ENCODE measurements at regions not wholly inside any gene's neighbourhood (a gene's known extent, or its start where the extent isn't known, plus 50 kb on each side); places are given as distances from the start of the nearest gene placed in this dataset.
"Not testable (repeated sequence)": the region's sequence is repeated elsewhere in the genome, so short reads cannot be mapped to it uniquely, and the experiment has no call there.

DNA sequence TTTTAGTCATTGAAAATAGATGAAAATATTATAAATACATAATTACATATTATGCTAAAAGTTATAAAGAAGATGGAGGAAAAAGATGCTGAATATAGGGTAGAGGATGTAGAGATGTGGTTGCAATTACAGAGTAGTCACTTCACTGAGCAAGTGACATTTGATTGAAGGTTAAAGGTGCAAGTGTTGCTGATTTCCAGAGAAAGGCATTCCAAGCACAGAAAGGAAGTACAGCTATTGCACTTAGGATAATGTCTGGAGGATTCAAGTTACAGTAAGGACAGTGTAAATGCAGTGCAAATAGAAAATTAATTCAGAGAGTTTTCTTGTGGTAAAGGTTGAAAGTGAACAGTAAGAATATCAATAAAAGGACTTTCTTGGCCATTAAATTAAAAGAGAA lies 1721.8 kb downstream of the PCDH9 start:
- H3K27ac ChIP-seq = no peak overlapping the region
- H3K27me3 ChIP-seq = no peaks in the 10 kb centered on the region
- no peak for TF ChIP-seq EP300 (IDR thresholded peaks at IDR 0.05)
- no peaks in the 10 kb centered on the region for H3K4me1 ChIP-seq
- H3K9me3 ChIP-seq = peaks cover 0 to 6% (median 0%) of the 10 kb centered on the region in 4 donors
- no peak for DNase-seq (ENCODE audit: low spot score in 2 of 2)
- H3K4me3 ChIP-seq = no peak overlapping the region
- H3K36me3 ChIP-seq = no peaks in the 10 kb centered on the region

DNA sequence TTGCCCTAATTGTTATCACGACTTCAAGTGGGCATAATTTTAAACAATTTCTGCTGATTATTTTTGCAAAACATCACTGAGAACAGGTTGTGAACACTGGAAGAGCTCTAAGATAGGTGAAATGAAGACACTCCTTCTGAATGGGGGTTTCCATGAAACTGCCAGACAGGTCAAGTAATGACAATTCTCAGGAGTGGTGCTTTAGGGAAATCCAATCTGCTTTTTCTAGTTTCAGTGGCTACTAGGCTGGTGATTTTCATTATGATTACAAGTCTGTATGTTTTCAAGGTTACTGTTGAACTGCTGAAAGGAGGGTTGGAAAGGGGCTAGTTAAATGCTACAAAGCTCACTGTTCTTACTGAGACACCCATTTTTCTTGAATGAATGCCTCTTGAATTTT lies 1724.2 kb downstream of the PCDH9 start:
- no peaks in the 10 kb centered on the region for H3K36me3 ChIP-seq
- no peak for TF ChIP-seq POLR2A (IDR thresholded peaks at IDR 0.05)
- H3K27me3 ChIP-seq = no peaks in the 10 kb centered on the region
- no peak for DNase-seq (ENCODE audit: low spot score in 2 of 2)
- 62 to 92% methylated on average over 1 of the region's 1 CpG for WGBS, 2 donors
- peaks cover 0 to 6% (median 0%) of the 10 kb centered on the region in 4 donors for H3K9me3 ChIP-seq
- H3K4me1 ChIP-seq = no peaks in the 10 kb centered on the region
- H3K4me3 ChIP-seq = no peak overlapping the region
- H3K27ac ChIP-seq = no peak overlapping the region

DNA sequence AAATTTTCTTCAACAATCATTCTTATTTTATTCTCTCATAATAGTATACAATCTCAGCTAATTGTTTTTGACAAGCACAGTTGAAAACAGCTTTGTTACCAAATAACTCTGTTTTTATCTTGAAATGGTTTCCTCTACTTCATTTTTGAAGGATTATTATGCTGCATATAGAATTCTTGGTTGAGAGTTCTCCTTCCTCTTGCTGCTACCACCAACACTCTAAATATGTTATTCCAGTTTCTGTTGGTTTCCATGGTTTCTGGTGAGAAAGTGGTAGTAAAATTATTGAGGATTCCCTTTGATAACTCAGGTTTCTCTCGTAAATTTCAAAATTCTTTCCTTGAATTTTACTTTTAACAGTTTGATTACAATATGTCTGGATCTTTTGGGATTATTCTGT lies 1725.9 kb downstream of the PCDH9 start:
- H3K4me1 ChIP-seq = no peaks in the 10 kb centered on the region
- no peaks in the 10 kb centered on the region for H3K27me3 ChIP-seq
- H3K4me3 ChIP-seq = no peak overlapping the region
- no peak overlapping the region for H3K27ac ChIP-seq
- no peak for DNase-seq (ENCODE audit: low spot score in 2 of 2)
- TF ChIP-seq POLR2A (IDR thresholded peaks at IDR 0.05) (no peak), EP300 (IDR thresholded peaks at IDR 0.05) (no peak)
- TF ChIP-seq, protein P1, sequence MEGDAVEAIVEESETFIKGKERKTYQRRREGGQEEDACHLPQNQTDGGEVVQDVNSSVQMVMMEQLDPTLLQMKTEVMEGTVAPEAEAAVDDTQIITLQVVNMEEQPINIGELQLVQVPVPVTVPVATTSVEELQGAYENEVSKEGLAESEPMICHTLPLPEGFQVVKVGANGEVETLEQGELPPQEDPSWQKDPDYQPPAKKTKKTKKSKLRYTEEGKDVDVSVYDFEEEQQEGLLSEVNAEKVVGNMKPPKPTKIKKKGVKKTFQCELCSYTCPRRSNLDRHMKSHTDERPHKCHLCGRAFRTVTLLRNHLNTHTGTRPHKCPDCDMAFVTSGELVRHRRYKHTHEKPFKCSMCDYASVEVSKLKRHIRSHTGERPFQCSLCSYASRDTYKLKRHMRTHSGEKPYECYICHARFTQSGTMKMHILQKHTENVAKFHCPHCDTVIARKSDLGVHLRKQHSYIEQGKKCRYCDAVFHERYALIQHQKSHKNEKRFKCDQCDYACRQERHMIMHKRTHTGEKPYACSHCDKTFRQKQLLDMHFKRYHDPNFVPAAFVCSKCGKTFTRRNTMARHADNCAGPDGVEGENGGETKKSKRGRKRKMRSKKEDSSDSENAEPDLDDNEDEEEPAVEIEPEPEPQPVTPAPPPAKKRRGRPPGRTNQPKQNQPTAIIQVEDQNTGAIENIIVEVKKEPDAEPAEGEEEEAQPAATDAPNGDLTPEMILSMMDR (IDR thresholded peaks at IDR 0.05) = no peak
- H3K36me3 ChIP-seq = no peaks in the 10 kb centered on the region
- peaks cover 0 to 6% (median 0%) of the 10 kb centered on the region in 4 donors for H3K9me3 ChIP-seq
- WGBS, 2 donors = 88 to 90% methylated on average over 1 of the region's 1 CpG

DNA sequence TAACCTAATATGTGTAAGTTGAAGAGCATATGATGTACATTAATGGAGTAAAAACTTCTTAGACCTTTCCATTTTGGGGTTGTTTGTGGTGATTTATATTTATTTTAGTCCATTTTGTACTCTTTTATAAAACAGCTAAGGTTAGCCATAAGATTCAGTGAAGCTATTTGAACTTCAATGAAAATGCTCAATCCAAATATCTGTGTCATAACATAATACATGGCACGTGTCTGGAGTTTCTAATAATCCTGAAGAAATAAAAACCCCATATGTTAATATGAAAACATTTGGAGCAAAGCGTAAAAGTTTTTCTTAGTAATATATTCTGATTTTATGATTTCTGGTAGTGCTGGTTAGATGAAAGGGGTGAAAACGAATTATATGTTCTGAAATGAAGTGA lies 1729.7 kb downstream of the PCDH9 start:
- Histone ChIP-seq H3K9me3 (peaks cover 0 to 6% (median 0%) of the 10 kb centered on the region in 4 donors), H3K27ac (no peak overlapping the region), H3K36me3 (no peaks in the 10 kb centered on the region), H3K4me3 (no peak overlapping the region), H3K27me3 (no peaks in the 10 kb centered on the region), H3K4me1 (no peaks in the 10 kb centered on the region)
- WGBS, 2 donors = 52 to 82% methylated on average over 3 of the region's 3 CpGs
- no peak for DNase-seq (ENCODE audit: low spot score in 2 of 2)
- TF ChIP-seq EP300 (IDR thresholded peaks at IDR 0.05) (no peak), POLR2A (IDR thresholded peaks at IDR 0.05) (no peak)
- TF ChIP-seq, protein P1 (IDR thresholded peaks at IDR 0.05) = no peak

DNA sequence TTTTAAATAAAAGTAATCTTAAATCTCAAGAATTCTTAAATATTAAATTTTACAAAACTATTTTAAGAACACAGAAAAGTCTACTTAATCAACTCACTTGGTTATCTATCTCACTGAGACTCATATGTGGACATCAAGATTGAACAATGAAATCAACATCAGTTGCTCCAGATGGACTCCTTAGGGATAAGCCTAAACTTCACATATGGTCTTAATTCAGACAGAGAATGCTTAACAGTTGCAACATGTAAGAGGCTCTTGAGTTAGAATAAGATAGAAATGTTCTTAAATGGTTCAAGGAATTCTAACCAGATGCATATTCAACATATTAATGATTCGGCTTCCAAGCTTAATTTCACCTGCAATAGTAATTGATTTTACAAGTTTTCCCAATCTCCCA lies 1730.9 kb downstream of the PCDH9 start:
- Histone ChIP-seq H3K9me3 (no peaks in the 10 kb centered on the region), H3K27ac (no peak overlapping the region), H3K36me3 (no peaks in the 10 kb centered on the region), H3K4me1 (no peaks in the 10 kb centered on the region), H3K27me3 (no peaks in the 10 kb centered on the region), H3K4me3 (no peak overlapping the region)
- 54 to 71% methylated on average over 1 of the region's 1 CpG for WGBS, 2 donors
- no peak for DNase-seq (ENCODE audit: low spot score in 2 of 2)
- TF ChIP-seq, protein P1 (IDR thresholded peaks at IDR 0.05) = no peak
- no peak for TF ChIP-seq POLR2A (IDR thresholded peaks at IDR 0.05)
- TF ChIP-seq EP300 (IDR thresholded peaks at IDR 0.05) = no peak

DNA sequence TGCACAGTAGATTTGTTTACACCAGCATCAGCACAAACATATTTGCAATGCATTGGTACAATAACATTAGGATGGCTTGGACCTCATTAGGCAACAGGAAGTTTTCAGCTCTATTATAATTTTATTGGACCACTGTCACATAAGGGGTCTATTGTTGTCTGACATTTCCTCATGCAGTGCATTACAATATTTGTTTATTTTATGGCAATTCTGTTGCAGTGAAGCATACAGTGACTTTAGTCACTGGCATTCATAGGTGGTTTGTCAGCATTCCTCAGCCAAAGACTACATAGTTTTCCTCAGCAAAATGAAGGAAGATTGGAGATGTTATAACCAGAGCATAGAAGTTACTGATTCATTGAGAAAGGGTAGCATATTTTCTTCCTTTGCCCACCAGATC lies 1732.9 kb downstream of the PCDH9 start:
- TF ChIP-seq, protein P1 (IDR thresholded peaks at IDR 0.05) = no peak
- TF ChIP-seq EP300 (IDR thresholded peaks at IDR 0.05) (no peak), POLR2A (IDR thresholded peaks at IDR 0.05) (no peak)
- H3K27me3 ChIP-seq = no peaks in the 10 kb centered on the region
- H3K36me3 ChIP-seq = no peaks in the 10 kb centered on the region
- no peak for DNase-seq (ENCODE audit: low spot score in 2 of 2)
- H3K4me3 ChIP-seq = no peak overlapping the region
- no peak overlapping the region for H3K27ac ChIP-seq
- H3K9me3 ChIP-seq = no peaks in the 10 kb centered on the region
- H3K4me1 ChIP-seq = no peaks in the 10 kb centered on the region

DNA sequence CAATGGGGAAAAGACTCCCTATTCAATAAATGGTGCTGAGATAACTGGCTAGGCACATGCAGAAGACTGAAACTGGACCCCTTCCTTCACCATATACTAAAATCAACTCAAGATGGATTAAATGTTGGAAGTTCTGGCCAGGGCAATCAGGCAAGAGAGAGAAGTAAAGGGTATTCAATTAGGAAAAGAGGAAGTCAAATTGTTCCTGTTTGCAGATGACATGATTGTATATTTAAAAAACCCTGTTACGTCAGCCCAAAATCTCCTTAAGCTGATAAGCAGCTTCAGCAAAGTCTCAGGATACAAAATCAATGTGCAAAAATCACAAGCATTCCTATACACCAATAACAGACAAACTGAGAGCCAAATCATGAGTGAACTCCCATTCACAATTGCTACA lies 1739.4 kb downstream of the PCDH9 start:
- not testable (repeated sequence) for H3K27ac ChIP-seq
- 86 to 90% methylated on average over 1 of the region's 1 CpG for WGBS, 2 donors

More for the DNA sequence above, 1739.4 kb downstream of the PCDH9 start:
- H3K27me3 ChIP-seq; H3K9me3 ChIP-seq; H3K4me3 ChIP-seq; DNase-seq (ENCODE audit: low spot score in 2 of 2); H3K4me1 ChIP-seq; H3K36me3 ChIP-seq: not testable (repeated sequence)
